Fibroblast of mammary gland (primary cell): ENCODE measurements at regions not wholly inside any gene's neighbourhood (a gene's known extent, or its start where the extent isn't known, plus 50 kb on each side); places are given as distances from the start of the nearest gene placed in this dataset.

Experiments
- DNase-seq: peaks from one replicate; pipeline ENCODE4 v3.0.0-alpha.2; 2010; ENCODE audit warnings: low read depth
- H3K4me3 ChIP-seq: 2 replicates; pipeline ENCODE4 v1.5.1; 2011; ENCODE audit warnings: low read depth, mild to moderate bottlenecking, low read length, moderate library complexity; ENCODE audit not compliant: control insufficient read depth
- CTCF ChIP-seq: conservative IDR thresholded peaks from 2 replicates; pipeline ENCODE4 v1.5.1; 2011; ENCODE audit warnings: low read depth, low read length, inconsistent platforms; ENCODE audit not compliant: control insufficient read depth, insufficient read depth

GRCh38 chr14:80005561-80005960, 205.7 kb downstream of the DIO2 start:
- H3K4me3 ChIP-seq = no peak overlapping the region
- DNase-seq = no peak
- no peak for TF ChIP-seq CTCF

- no peak for DNase-seq
- H3K4me3 ChIP-seq = no peak overlapping the region
- TF ChIP-seq CTCF = no peak
These were observed 206.4 kb downstream of the DIO2 start for GRCh38 chr14:80004871-80005270.

- H3K4me3 ChIP-seq = no peak overlapping the region
- TF ChIP-seq CTCF = no peak
These were observed 208.2 kb downstream of the DIO2 start for GRCh38 chr14:80003138-80003537.

GRCh38 chr14:79997509-79998208, 213.6 kb downstream of the DIO2 start:
- no peak for TF ChIP-seq CTCF
- no peak for DNase-seq

More at GRCh38 chr14:80003138-80003537, 208.2 kb downstream of the DIO2 start:
- DNase-seq = peak; percentile 11

GRCh38 chr14:79992407-79993198, 218.7 kb downstream of the DIO2 start:
- no peak overlapping the region for H3K4me3 ChIP-seq
- no peak for TF ChIP-seq CTCF
- DNase-seq = no peak

More at GRCh38 chr14:79997509-79998208, 213.6 kb downstream of the DIO2 start:
- H3K4me3 ChIP-seq = no peak overlapping the region

DNA sequence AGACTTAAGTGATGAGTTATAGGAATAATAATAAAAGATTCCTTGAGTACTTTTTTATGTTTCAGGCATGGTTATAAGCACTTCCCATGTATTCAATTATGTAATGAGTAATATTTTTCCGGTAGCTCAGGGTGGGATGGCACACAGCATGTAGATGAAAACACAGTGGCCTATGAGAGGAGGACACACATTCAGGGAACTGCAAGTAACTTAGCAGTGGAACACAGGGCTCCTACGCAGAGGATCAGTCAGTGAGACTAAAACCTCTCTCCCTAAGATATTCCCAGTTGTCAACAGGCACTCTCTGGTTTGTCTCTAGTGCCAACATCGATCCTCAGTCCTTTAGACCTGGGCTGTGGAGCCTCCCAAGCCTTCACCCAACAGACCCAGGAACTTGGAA, 219.4 kb downstream of the DIO2 start:
- H3K4me3 ChIP-seq = no peak overlapping the region
- no peak for DNase-seq
- no peak for TF ChIP-seq CTCF
